HK-2 (cell line): ENCODE measurements at regions not wholly inside any gene's neighbourhood (a gene's known extent, or its start where the extent isn't known, plus 50 kb on each side); places are given as distances from the start of the nearest gene placed in this dataset.
"Not testable (repeated sequence)": the region's sequence is repeated elsewhere in the genome, so short reads cannot be mapped to it uniquely, and the experiment has no call there.

Source experiments
- DNase-seq: peaks from one replicate; pipeline ENCODE4 v3.0.0-alpha.2; 2018; ENCODE audit not compliant: unreplicated experiment

GRCh38 chr18:1124495-1124894, 219.8 kb downstream of the ADCYAP1 start:
- DNase-seq, result no peak

- no peak for DNase-seq
These were observed 228.9 kb downstream of the ADCYAP1 start for GRCh38 chr18:1133541-1133940.

DNA sequence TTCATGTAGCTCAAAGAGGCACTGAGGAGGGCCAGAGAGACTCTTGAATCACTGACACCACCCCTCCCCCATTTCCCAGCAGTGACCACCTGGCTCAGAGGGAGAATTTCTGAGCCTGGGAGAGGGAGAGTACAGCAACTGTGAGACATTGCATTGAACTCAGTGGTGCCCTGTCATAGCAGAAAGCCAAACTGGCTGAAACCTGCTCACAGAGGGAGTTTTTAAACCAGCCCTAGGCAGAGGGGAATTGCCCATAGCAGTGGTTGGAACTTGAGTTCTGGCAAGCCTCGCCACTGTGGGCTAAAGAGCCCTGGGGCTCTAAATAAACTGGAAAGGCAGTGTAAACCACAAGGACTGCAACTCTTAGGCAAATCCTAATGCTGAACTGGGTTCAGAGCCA, 243.1 kb downstream of the ADCYAP1 start:
- DNase-seq, result no peak

- no peak for DNase-seq
These were observed 245.0 kb downstream of the ADCYAP1 start for GRCh38 chr18:1149709-1150108.

GRCh38 chr18:1150344-1150743, 245.7 kb downstream of the ADCYAP1 start:
- no peak for DNase-seq

GRCh38 chr18:1152958-1153357, 248.3 kb downstream of the ADCYAP1 start:
- not testable (repeated sequence) for DNase-seq

- DNase-seq, result no peak
These were observed 268.9 kb downstream of the ADCYAP1 start for GRCh38 chr18:1173593-1173992.

GRCh38 chr18:1177232-1177631, 272.6 kb downstream of the ADCYAP1 start:
- DNase-seq, result no peak

DNA sequence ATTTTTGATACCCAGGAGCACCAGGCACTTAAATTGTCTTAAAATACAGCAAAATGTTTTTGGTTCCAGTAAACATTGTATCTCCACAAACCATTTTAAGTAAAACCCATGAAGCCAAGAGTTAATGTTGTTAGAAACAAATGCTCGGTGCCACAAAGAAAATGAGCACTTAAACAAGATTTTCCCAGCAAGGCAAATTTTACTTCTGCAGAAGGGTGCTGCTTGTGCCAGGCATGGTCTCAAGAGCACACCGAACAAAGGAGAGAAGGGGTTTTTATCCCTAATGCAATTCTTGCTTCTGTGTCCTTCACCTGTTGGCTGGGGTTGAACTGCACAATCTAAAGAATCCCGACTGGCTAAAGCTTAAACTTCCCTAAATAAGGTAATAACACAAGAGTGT, 286.7 kb downstream of the ADCYAP1 start:
- DNase-seq, result no peak

GRCh38 chr18:1213126-1213525, 308.5 kb downstream of the ADCYAP1 start:
- DNase-seq, result no peak

- no peak for DNase-seq
These were observed 318.2 kb downstream of the ADCYAP1 start for GRCh38 chr18:1222880-1223279.

DNA sequence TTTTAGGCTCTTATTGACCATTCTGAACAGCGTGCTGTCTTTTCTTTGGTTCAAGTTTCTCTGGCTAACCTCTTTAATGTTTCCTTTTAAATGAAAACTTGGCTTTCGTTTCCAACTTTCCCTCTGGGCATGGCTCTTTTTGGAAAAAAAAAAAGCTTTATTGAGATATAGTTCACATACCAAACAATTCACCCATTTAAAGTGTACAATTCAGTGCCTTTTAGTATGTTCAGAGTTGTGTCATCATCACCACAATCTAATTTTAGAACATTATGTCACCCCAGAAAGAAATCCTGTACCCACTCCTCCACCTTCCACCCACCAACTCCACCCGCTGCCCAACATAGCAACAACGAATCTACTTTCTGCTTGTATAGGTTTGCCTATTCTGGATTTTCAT, 322.4 kb downstream of the ADCYAP1 start:
- no peak for DNase-seq

DNA sequence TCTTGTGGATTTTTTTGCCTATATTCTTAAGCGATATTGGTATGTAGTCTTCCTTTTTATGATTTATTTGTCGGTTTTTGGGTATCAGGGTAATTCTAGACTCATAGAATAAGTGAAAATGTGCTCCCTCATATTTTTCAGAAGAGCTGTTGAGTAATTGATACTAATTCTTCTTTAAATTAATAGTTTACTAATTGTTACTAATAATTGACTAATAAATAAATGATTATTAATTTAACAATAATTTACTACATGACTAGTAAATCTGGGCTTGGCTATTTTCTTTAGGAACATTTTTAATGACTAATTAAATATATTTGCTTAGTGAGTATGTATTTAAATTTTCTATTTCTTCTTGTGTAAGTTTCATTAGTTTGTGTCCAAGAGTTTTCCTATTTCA, 325.0 kb downstream of the ADCYAP1 start:
- DNase-seq, result no peak

- DNase-seq, result no peak
These were observed 328.2 kb downstream of the ADCYAP1 start for GRCh38 chr18:1232867-1233266.

DNA sequence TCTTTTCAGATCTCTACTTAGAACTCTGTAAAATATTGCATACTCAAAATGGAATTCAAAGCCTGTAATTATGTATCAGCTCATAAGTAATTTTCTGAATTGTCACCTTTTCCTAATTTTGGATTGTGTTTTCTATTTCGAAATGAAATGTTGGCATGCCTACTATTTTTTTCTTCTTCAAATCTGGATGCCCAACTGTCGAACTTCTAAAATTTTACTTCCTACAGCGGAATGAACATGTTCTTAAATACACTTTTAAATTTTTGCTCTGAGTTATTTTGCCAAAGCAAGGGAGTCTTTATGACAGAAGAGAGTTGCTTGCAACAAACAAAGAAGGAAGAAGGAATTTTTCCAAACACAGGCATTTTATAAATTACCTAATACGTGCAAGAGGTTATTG, 336.0 kb downstream of the ADCYAP1 start:
- DNase-seq, result no peak

DNA sequence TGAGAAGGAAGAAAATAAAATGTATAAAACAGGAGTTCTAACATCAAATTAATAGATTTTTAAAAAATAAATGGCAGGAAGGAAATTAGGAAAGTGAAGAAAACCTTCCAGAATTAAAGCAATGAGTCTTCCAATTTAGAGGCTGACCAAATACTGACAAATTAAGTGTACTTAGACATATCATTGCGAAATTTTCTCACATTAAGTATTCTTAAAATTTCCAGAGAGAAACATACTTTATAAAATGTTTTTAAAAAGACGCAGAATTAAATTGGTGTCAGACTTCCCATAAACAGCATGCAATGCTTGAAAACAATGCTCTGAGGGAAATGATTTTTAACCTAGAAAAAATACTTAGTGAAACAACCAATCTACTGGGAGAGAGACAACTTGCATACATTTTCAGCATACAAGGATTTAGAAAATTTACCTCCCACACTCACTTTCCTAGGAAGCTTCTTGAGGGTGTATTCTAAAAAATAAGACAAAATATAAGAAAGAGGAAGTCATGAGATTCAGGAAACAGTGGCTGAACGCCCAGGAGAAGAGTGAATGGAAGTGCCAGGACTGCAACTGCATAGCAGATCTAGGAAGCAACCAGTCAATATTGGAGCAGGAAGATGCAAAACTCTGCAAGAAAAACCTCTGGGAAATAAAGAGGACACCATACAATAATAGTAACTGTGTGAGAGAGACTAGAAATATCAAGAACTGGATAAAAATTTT, 339.9 kb downstream of the ADCYAP1 start:
- no peak for DNase-seq

DNA sequence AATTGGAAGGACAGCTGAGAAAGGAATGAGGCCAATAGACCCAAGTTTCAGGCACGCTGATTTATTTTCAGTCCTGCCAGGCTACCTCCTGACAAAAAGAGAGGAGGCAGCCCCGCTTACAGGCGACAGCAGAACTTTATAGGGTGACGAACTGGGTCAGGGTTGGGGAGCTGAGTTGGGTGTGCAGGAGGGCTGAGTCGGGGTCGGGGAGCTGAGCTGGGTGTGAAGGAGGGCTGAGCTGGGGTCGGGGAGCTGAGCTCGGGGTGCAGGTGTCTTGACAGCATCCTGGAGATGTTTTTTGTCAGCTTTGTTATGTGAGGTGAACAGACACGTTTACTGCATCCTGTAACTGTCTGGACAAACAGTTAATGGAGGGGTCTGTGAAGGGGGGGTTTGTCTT, 342.2 kb downstream of the ADCYAP1 start:
- DNase-seq, result no peak

GRCh38 chr18:1252534-1252933, 347.9 kb downstream of the ADCYAP1 start:
- DNase-seq, result no peak

DNA sequence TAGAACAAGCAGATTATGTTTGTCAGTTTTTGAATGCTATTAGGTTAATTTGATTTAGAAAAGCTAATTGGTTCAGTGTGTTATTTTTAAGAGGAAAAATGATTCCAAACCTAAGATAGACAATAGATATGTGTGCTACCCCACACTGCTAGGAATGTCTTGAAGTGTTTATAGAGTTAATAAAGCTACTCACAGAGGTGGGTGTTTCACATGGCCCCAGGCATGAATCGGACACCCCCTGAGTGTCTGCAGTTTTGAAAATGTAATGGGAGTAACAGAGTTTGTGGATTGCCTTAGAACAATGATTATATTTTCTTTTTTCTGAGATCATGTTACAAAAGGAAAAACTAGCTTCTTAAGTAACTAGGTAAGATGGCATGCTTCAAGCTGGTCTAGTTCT, 348.3 kb downstream of the ADCYAP1 start:
- no peak for DNase-seq

GRCh38 chr18:1253827-1254226, 349.2 kb downstream of the ADCYAP1 start:
- DNase-seq, result no peak

GRCh38 chr18:1261054-1261453, 356.4 kb downstream of the ADCYAP1 start:
- no peak for DNase-seq

- DNase-seq, result no peak
These were observed 362.4 kb downstream of the ADCYAP1 start for GRCh38 chr18:1267021-1267420.

- DNase-seq, result no peak
These were observed 365.4 kb downstream of the ADCYAP1 start for GRCh38 chr18:1270081-1270480.

- DNase-seq, result no peak
These were observed 368.8 kb downstream of the ADCYAP1 start for GRCh38 chr18:1273469-1273868.
